Natural killer cell (primary cell): ENCODE measurements at regions not wholly inside any gene's neighbourhood (a gene's known extent, or its start where the extent isn't known, plus 50 kb on each side); places are given as distances from the start of the nearest gene placed in this dataset.
A peak's percentile ranks its signal among the peaks of the same experiment; 100 is the strongest.
"Not testable (repeated sequence)": the region's sequence is repeated elsewhere in the genome, so short reads cannot be mapped to it uniquely, and the experiment has no call there.

Experiments used
- ATAC-seq, 3 donors: fragments of 150-1000 bp in 2 of 3; fragments of 200-7000 bp in 1 of 3; cut with Tn5 transposase; 1 replicate in 1 of 3; 2 replicates in 2 of 3; pipeline ENCODE4 v1.10.0; 2021; ENCODE audit warnings: mild to moderate bottlenecking in 2 of 3, moderate library complexity in 2 of 3
- DNase-seq, 2 donors: peaks; one replicate each; pipeline versions ENCODE4 v3.0.0 to v3.0.0-alpha.2; 2013 to 2021; ENCODE audit warnings: mixed read lengths in 1 of 2
- H3K27ac ChIP-seq: one replicate; pipeline ENCODE4 v1.5.1; 2013; ENCODE audit warnings: mild to moderate bottlenecking, low read length
- H3K27me3 ChIP-seq: one replicate; pipeline ENCODE4 v1.6.1; 2013; ENCODE audit warnings: low read length; ENCODE audit not compliant: control insufficient read depth, insufficient read depth
- H3K36me3 ChIP-seq: one replicate; pipeline ENCODE4 v1.6.1; 2013; ENCODE audit warnings: low read length; ENCODE audit not compliant: control insufficient read depth, insufficient read depth
- H3K4me1 ChIP-seq: one replicate; pipeline ENCODE4 v1.6.1; 2013; ENCODE audit warnings: low read length; ENCODE audit not compliant: control insufficient read depth, insufficient read depth
- H3K4me3 ChIP-seq: one replicate; pipeline ENCODE4 v1.5.1; 2013; ENCODE audit warnings: low read length
- H3K9me3 ChIP-seq: one replicate; pipeline ENCODE4 v1.6.1; 2013; ENCODE audit warnings: low read length; ENCODE audit not compliant: control insufficient read depth, insufficient read depth
- H3K27ac Mint-ChIP-seq, 2 donors: one replicate each; pipeline ENCODE4 v1.8.0; 2022; ENCODE audit warnings: mild to moderate bottlenecking in 2 of 2, mixed read lengths in 2 of 2, moderate library complexity in 1 of 2
- H3K27me3 Mint-ChIP-seq, 2 donors: one replicate each; pipeline ENCODE4 v1.8.0; 2022; ENCODE audit warnings: low read depth in 2 of 2, mixed read lengths in 2 of 2
- H3K36me3 Mint-ChIP-seq: one replicate; pipeline ENCODE4 v1.8.0; 2022; ENCODE audit warnings: mixed read lengths
- H3K4me1 Mint-ChIP-seq, 2 donors: one replicate each; pipeline ENCODE4 v1.8.0; 2022; ENCODE audit warnings: mixed read lengths in 2 of 2
- H3K4me3 Mint-ChIP-seq: one replicate; pipeline ENCODE4 v1.8.0; 2022; ENCODE audit warnings: mild to moderate bottlenecking, moderate library complexity, mixed read lengths
- H3K9me3 Mint-ChIP-seq, 2 donors: one replicate each; pipeline ENCODE4 v1.8.0; 2022; ENCODE audit warnings: mixed read lengths in 2 of 2
- CTCF ChIP-seq: fragments of 200-600 bp; IDR thresholded peaks from one replicate; pipeline ENCODE4 v1.8.0; 2022; ENCODE audit warnings: antibody characterized with exemption
- WGBS: methylation state at CpG from one replicate; pipeline ENCODE4 v1.1.7; 2013; ENCODE audit warnings: missing lambda C conversion rate; ENCODE audit not compliant: insufficient coverage; 5-methylcytosine and 5-hydroxymethylcytosine counted together
- intact Hi-C: fragments of 100-400 bp; cut with micrococcal nuclease; formaldehyde crosslinking; loops from one replicate; pipeline ENCODE4 v1.14.2; 2022

GRCh38 chr5:37921452-37921851 lies 81.6 kb upstream of the GDNF start:
- peaks cover 12 to 13% of the 10 kb centered on the region in 2 donors for H3K27me3 Mint-ChIP-seq
- H3K36me3 Mint-ChIP-seq, result no peaks in the 10 kb centered on the region
- TF ChIP-seq CTCF, result no peak
- intact Hi-C loops, result no loop called here
- DNase-seq (no peak), ATAC-seq (no peak)
- Histone ChIP-seq H3K9me3 (no peaks in the 10 kb centered on the region), H3K27ac (no peak overlapping the region), H3K36me3 (no peaks in the 10 kb centered on the region), H3K27me3 (no peaks in the 10 kb centered on the region), H3K4me3 (no peak overlapping the region), H3K4me1 (no peaks in the 10 kb centered on the region)
- WGBS, result no CpG with 5 or more reads among the region's 1 CpG
- no peak overlapping the region for H3K4me3 Mint-ChIP-seq
- H3K27ac Mint-ChIP-seq, result no peak overlapping the region
- H3K4me1 Mint-ChIP-seq, result no peaks in the 10 kb centered on the region
- peaks cover 3 to 4% of the 10 kb centered on the region in 2 donors for H3K9me3 Mint-ChIP-seq

- Histone ChIP-seq H3K36me3 (no peaks in the 10 kb centered on the region), H3K27me3 (no peaks in the 10 kb centered on the region), H3K27ac (no peak overlapping the region), H3K9me3 (no peaks in the 10 kb centered on the region), H3K4me1 (no peaks in the 10 kb centered on the region), H3K4me3 (no peak overlapping the region)
- intact Hi-C loops, result no loop called here
- H3K9me3 Mint-ChIP-seq, result peaks cover 3 to 4% of the 10 kb centered on the region in 2 donors
- peaks cover 6 to 11% of the 10 kb centered on the region in 2 donors for H3K27me3 Mint-ChIP-seq
- DNase-seq, result no peak
- no peak for TF ChIP-seq CTCF
- no peak overlapping the region for H3K4me3 Mint-ChIP-seq
- H3K4me1 Mint-ChIP-seq, result no peaks in the 10 kb centered on the region
- H3K27ac Mint-ChIP-seq, result no peak overlapping the region
- no peaks in the 10 kb centered on the region for H3K36me3 Mint-ChIP-seq
- no peak for ATAC-seq
- no CpG with 5 or more reads among the region's 1 CpG for WGBS
Observed at GRCh38 chr5:37918424-37918823, 78.6 kb upstream of the GDNF start.

- TF ChIP-seq CTCF, result no peak
- Histone ChIP-seq H3K9me3 (no peaks in the 10 kb centered on the region), H3K27me3 (no peaks in the 10 kb centered on the region), H3K4me1 (no peaks in the 10 kb centered on the region), H3K4me3 (no peak overlapping the region), H3K36me3 (no peaks in the 10 kb centered on the region), H3K27ac (no peak overlapping the region)
- H3K27me3 Mint-ChIP-seq, result peaks cover 7 to 21% of the 10 kb centered on the region in 2 donors
- H3K9me3 Mint-ChIP-seq, result no peaks in the 10 kb centered on the region
- no peak overlapping the region for H3K4me3 Mint-ChIP-seq
- DNase-seq (no peak), ATAC-seq (no peak)
- no peak overlapping the region for H3K27ac Mint-ChIP-seq
- H3K36me3 Mint-ChIP-seq, result no peaks in the 10 kb centered on the region
- intact Hi-C loops, result no loop called here
- no peaks in the 10 kb centered on the region for H3K4me1 Mint-ChIP-seq
- 90% methylated on average over 5 of the region's 5 CpGs for WGBS
Observed at GRCh38 chr5:37916525-37916924, 76.7 kb upstream of the GDNF start.

GRCh38 chr5:37915097-37915736 lies 75.4 kb upstream of the GDNF start:
- no peak overlapping the region for H3K4me3 ChIP-seq
- Mint-ChIP-seq H3K27ac (no peak overlapping the region), H3K4me3 (no peak overlapping the region), H3K9me3 (no peaks in the 10 kb centered on the region), H3K36me3 (no peaks in the 10 kb centered on the region), H3K27me3 (peaks cover 7 to 32% of the 10 kb centered on the region in 2 donors), H3K4me1 (peaks cover 0 to 5% of the 10 kb centered on the region in 2 donors)
- no peaks in the 10 kb centered on the region for H3K27me3 ChIP-seq
- 83% methylated on average over 4 of the region's 4 CpGs for WGBS
- H3K4me1 ChIP-seq, result no peaks in the 10 kb centered on the region
- ATAC-seq, result no peak
- H3K27ac ChIP-seq, result no peak overlapping the region
- DNase-seq, result no peak
- H3K9me3 ChIP-seq, result no peaks in the 10 kb centered on the region
- TF ChIP-seq CTCF, result no peak
- no peaks in the 10 kb centered on the region for H3K36me3 ChIP-seq
- intact Hi-C loops, result no loop called here

- H3K9me3 Mint-ChIP-seq, result not testable (repeated sequence)
- peaks cover 0 to 11% of the 10 kb centered on the region in 2 donors for H3K4me1 Mint-ChIP-seq
Observed at GRCh38 chr5:37909610-37910266, 69.9 kb upstream of the GDNF start.

More at GRCh38 chr5:37909610-37910266, 69.9 kb upstream of the GDNF start:
- H3K4me3 ChIP-seq, H3K27me3 ChIP-seq, H3K36me3 ChIP-seq, H3K27ac Mint-ChIP-seq, H3K4me1 ChIP-seq, H3K36me3 Mint-ChIP-seq, H3K9me3 ChIP-seq, H3K27ac ChIP-seq, DNase-seq, intact Hi-C loops: not testable (repeated sequence)
- Mint-ChIP-seq H3K27me3 (peaks cover 3 to 26% of the 10 kb centered on the region in 2 donors), H3K4me3 (peak overlapping the region; percentile 32)
- ATAC-seq, result peak in 1 of 3 donors; percentile 66
- WGBS, result 4% methylated on average over 3 of the region's 5 CpGs
